SK-N-MC (cell line): ENCODE measurements at regions not wholly inside any gene's neighbourhood (a gene's known extent, or its start where the extent isn't known, plus 50 kb on each side); places are given as distances from the start of the nearest gene placed in this dataset.

Experiments used
- DNase-seq: peaks from one replicate; pipeline ENCODE4 v3.0.0-alpha.2; 2011; ENCODE audit warnings: low read depth, low spot score
- H3K27ac ChIP-seq: fragments of 200-600 bp; sonication (generic); 2 replicates; pipeline ENCODE4 v1.5.1; 2016; ENCODE audit warnings: mixed run types
- H3K36me3 ChIP-seq: fragments of 200-600 bp; sonication (generic); 2 replicates; pipeline ENCODE4 v1.6.1; 2017; ENCODE audit warnings: antibody characterized with exemption, low read length, mixed read lengths; ENCODE audit not compliant: insufficient read depth
- H3K4me3 ChIP-seq: fragments of 200-600 bp; sonication (generic); 2 replicates; pipeline ENCODE4 v1.5.1; 2016
- H3K9ac ChIP-seq: fragments of 200-600 bp; sonication (generic); 2 replicates; pipeline ENCODE4 v1.8.0; 2017; ENCODE audit warnings: mixed run types, mixed read lengths; ENCODE audit not compliant: insufficient read length
- H3K9me3 ChIP-seq: fragments of 200-600 bp; sonication (generic); 2 replicates; pipeline ENCODE4 v1.6.1; 2017; ENCODE audit warnings: low read depth, mild to moderate bottlenecking, antibody characterized with exemption, low read length, moderate library complexity, mixed read lengths
- EZH2 ChIP-seq: fragments of 200-600 bp; sonication (generic); IDR thresholded peaks from one replicate; pipeline ENCODE4 v1.6.1; 2017; ENCODE audit warnings: antibody characterized with exemption
- FOXP2 ChIP-seq: optimal IDR thresholded peaks from 2 replicates; pipeline ENCODE3; 2011; ENCODE audit warnings: mild to moderate bottlenecking, moderate library complexity; ENCODE audit not compliant: insufficient read depth; ENCODE audit errors: extremely low read length, control extremely low read depth
- POLR2AphosphoS5 ChIP-seq: IDR thresholded peaks from 2 replicates; pipeline ENCODE4 v1.6.1; 2012; ENCODE audit warnings: mild to moderate bottlenecking, low read depth, low read length, borderline replicate concordance

GRCh38 chr5:175803254-175803653, 68.1 kb upstream of the CPLX2 start:
- H3K4me3 ChIP-seq: no peak overlapping the region
- TF ChIP-seq EZH2 (no peak), POLR2AphosphoS5 (no peak), FOXP2 (no peak)
- no peak overlapping the region for H3K9ac ChIP-seq
- DNase-seq: no peak
- no peaks in the 10 kb centered on the region for H3K9me3 ChIP-seq
- H3K36me3 ChIP-seq: no peaks in the 10 kb centered on the region
- H3K27ac ChIP-seq: no peak overlapping the region

GRCh38 chr5:175803736-175804454, 67.5 kb upstream of the CPLX2 start:
- no peak for DNase-seq
- H3K36me3 ChIP-seq: no peaks in the 10 kb centered on the region

GRCh38 chr5:175805256-175806011, 65.9 kb upstream of the CPLX2 start:
- TF ChIP-seq EZH2 (no peak), FOXP2 (no peak), POLR2AphosphoS5 (no peak)
- no peak overlapping the region for H3K9ac ChIP-seq
- H3K27ac ChIP-seq: no peak overlapping the region
- H3K4me3 ChIP-seq: no peak overlapping the region
- no peaks in the 10 kb centered on the region for H3K36me3 ChIP-seq
- H3K9me3 ChIP-seq: no peaks in the 10 kb centered on the region
- no peak for DNase-seq

More at GRCh38 chr5:175803736-175804454, 67.5 kb upstream of the CPLX2 start:
- TF ChIP-seq FOXP2 (no peak), POLR2AphosphoS5 (no peak), EZH2 (no peak)
- Histone ChIP-seq H3K9me3 (no peaks in the 10 kb centered on the region), H3K4me3 (no peak overlapping the region), H3K27ac (no peak overlapping the region), H3K9ac (no peak overlapping the region)

- Histone ChIP-seq H3K27ac (no peak overlapping the region), H3K36me3 (no peaks in the 10 kb centered on the region), H3K9ac (no peak overlapping the region), H3K9me3 (no peaks in the 10 kb centered on the region), H3K4me3 (no peak overlapping the region)
- no peak for DNase-seq
- TF ChIP-seq FOXP2 (no peak), EZH2 (no peak), POLR2AphosphoS5 (no peak)
Measured at GRCh38 chr5:175808711-175809110, 62.7 kb upstream of the CPLX2 start.

- Histone ChIP-seq H3K36me3 (no peaks in the 10 kb centered on the region), H3K27ac (no peak overlapping the region), H3K9ac (no peak overlapping the region), H3K9me3 (no peaks in the 10 kb centered on the region), H3K4me3 (no peak overlapping the region)
- DNase-seq: peak; percentile 1
- no peak for TF ChIP-seq FOXP2
- TF ChIP-seq POLR2AphosphoS5: no peak
- no peak for TF ChIP-seq EZH2
Measured at GRCh38 chr5:175809531-175810121, 61.8 kb upstream of the CPLX2 start.

- Histone ChIP-seq H3K9me3 (no peaks in the 10 kb centered on the region), H3K27ac (no peak overlapping the region), H3K36me3 (no peaks in the 10 kb centered on the region), H3K9ac (no peak overlapping the region), H3K4me3 (no peak overlapping the region)
- TF ChIP-seq EZH2 (no peak), FOXP2 (no peak), POLR2AphosphoS5 (no peak)
- no peak for DNase-seq
Measured at GRCh38 chr5:175810457-175810856, 60.9 kb upstream of the CPLX2 start.

GRCh38 chr5:175811589-175811988, 59.8 kb upstream of the CPLX2 start:
- Histone ChIP-seq H3K9me3 (no peaks in the 10 kb centered on the region), H3K4me3 (no peak overlapping the region), H3K27ac (no peak overlapping the region), H3K9ac (no peak overlapping the region), H3K36me3 (no peaks in the 10 kb centered on the region)
- no peak for DNase-seq
- TF ChIP-seq FOXP2 (no peak), POLR2AphosphoS5 (no peak), EZH2 (no peak)

- Histone ChIP-seq H3K9ac (no peak overlapping the region), H3K27ac (no peak overlapping the region), H3K36me3 (no peaks in the 10 kb centered on the region), H3K4me3 (no peak overlapping the region), H3K9me3 (no peaks in the 10 kb centered on the region)
- TF ChIP-seq FOXP2: no peak
- no peak for TF ChIP-seq EZH2
- TF ChIP-seq POLR2AphosphoS5: no peak
- DNase-seq: no peak
Measured at GRCh38 chr5:175813943-175814630, 57.3 kb upstream of the CPLX2 start.
